IPS-18a (cell line): ENCODE measurements at regions not wholly inside any gene's neighbourhood (a gene's known extent, or its start where the extent isn't known, plus 50 kb on each side); places are given as distances from the start of the nearest gene placed in this dataset.

Experiments
- H3K27ac ChIP-seq: one replicate; pipeline ENCODE4 v1.5.1; 2013; ENCODE audit warnings: low read length
- H3K27me3 ChIP-seq: one replicate; pipeline ENCODE4 v1.6.1; 2013; ENCODE audit warnings: mild to moderate bottlenecking, low read length; ENCODE audit not compliant: control insufficient read depth, insufficient read depth
- H3K36me3 ChIP-seq: one replicate; pipeline ENCODE4 v1.6.1; 2013; ENCODE audit warnings: low read depth, low read length; ENCODE audit not compliant: control insufficient read depth
- H3K4me1 ChIP-seq: one replicate; pipeline ENCODE4 v1.6.1; 2013; ENCODE audit warnings: low read depth, low read length; ENCODE audit not compliant: control insufficient read depth
- H3K4me3 ChIP-seq: one replicate; pipeline ENCODE4 v1.5.1; 2013; ENCODE audit warnings: low read length
- H3K9ac ChIP-seq: one replicate; pipeline ENCODE4 v1.6.1; 2013; ENCODE audit warnings: mild to moderate bottlenecking, low read length, moderate library complexity
- H3K9me3 ChIP-seq: one replicate; pipeline ENCODE4 v1.6.1; 2013; ENCODE audit warnings: low read depth, low read length; ENCODE audit not compliant: control insufficient read depth

GRCh38 chr4:41853973-41854372 is 81.3 kb upstream of the TMEM33 start:
- Histone ChIP-seq H3K9ac (no peak overlapping the region), H3K4me1 (no peaks in the 10 kb centered on the region), H3K36me3 (no peaks in the 10 kb centered on the region), H3K4me3 (no peak overlapping the region), H3K9me3 (no peaks in the 10 kb centered on the region), H3K27ac (no peak overlapping the region), H3K27me3 (peaks cover 13% of the 10 kb centered on the region)

- H3K9ac ChIP-seq, result no peak overlapping the region
- no peak overlapping the region for H3K27ac ChIP-seq
- no peaks in the 10 kb centered on the region for H3K4me1 ChIP-seq
- H3K9me3 ChIP-seq, result no peaks in the 10 kb centered on the region
- H3K27me3 ChIP-seq, result peaks cover 4% of the 10 kb centered on the region
- no peaks in the 10 kb centered on the region for H3K36me3 ChIP-seq
- no peak overlapping the region for H3K4me3 ChIP-seq
Observed at GRCh38 chr4:41852229-41852628, 83.0 kb upstream of the TMEM33 start.

GRCh38 chr4:41851621-41852020 is 83.6 kb upstream of the TMEM33 start:
- no peaks in the 10 kb centered on the region for H3K36me3 ChIP-seq
- no peak overlapping the region for H3K27ac ChIP-seq
- no peak overlapping the region for H3K4me3 ChIP-seq
- H3K9ac ChIP-seq, result no peak overlapping the region
- H3K27me3 ChIP-seq, result peaks cover 4% of the 10 kb centered on the region
- H3K9me3 ChIP-seq, result no peaks in the 10 kb centered on the region
- no peaks in the 10 kb centered on the region for H3K4me1 ChIP-seq

GRCh38 chr4:41844327-41844726 is 90.9 kb upstream of the TMEM33 start:
- Histone ChIP-seq H3K27me3 (no peaks in the 10 kb centered on the region), H3K9me3 (no peaks in the 10 kb centered on the region), H3K36me3 (no peaks in the 10 kb centered on the region), H3K4me1 (no peaks in the 10 kb centered on the region), H3K4me3 (no peak overlapping the region), H3K9ac (no peak overlapping the region), H3K27ac (no peak overlapping the region)

- Histone ChIP-seq H3K9me3 (no peaks in the 10 kb centered on the region), H3K9ac (no peak overlapping the region), H3K27ac (no peak overlapping the region), H3K4me1 (no peaks in the 10 kb centered on the region), H3K36me3 (no peaks in the 10 kb centered on the region), H3K27me3 (no peaks in the 10 kb centered on the region), H3K4me3 (no peak overlapping the region)
Observed at GRCh38 chr4:41839916-41840854, 91.7 kb upstream of the PHOX2B start.

- no peaks in the 10 kb centered on the region for H3K27me3 ChIP-seq
- H3K27ac ChIP-seq, result no peak overlapping the region
- H3K4me1 ChIP-seq, result no peaks in the 10 kb centered on the region
Observed at GRCh38 chr4:41838590-41838989, 90.1 kb upstream of the PHOX2B start.

GRCh38 chr4:41835321-41835995 is 86.9 kb upstream of the PHOX2B start:
- Histone ChIP-seq H3K9ac (no peak overlapping the region), H3K36me3 (no peaks in the 10 kb centered on the region), H3K27me3 (no peaks in the 10 kb centered on the region), H3K9me3 (no peaks in the 10 kb centered on the region), H3K4me1 (no peaks in the 10 kb centered on the region), H3K4me3 (no peak overlapping the region), H3K27ac (no peak overlapping the region)

More at GRCh38 chr4:41838590-41838989, 90.1 kb upstream of the PHOX2B start:
- Histone ChIP-seq H3K36me3 (no peaks in the 10 kb centered on the region), H3K4me3 (no peak overlapping the region), H3K9me3 (no peaks in the 10 kb centered on the region), H3K9ac (no peak overlapping the region)

- Histone ChIP-seq H3K9me3 (no peaks in the 10 kb centered on the region), H3K4me3 (no peak overlapping the region), H3K9ac (no peak overlapping the region), H3K27ac (no peak overlapping the region), H3K4me1 (no peaks in the 10 kb centered on the region), H3K36me3 (no peaks in the 10 kb centered on the region), H3K27me3 (no peaks in the 10 kb centered on the region)
Observed at GRCh38 chr4:41832961-41833360, 84.4 kb upstream of the PHOX2B start.

GRCh38 chr4:41822325-41822724 is 73.8 kb upstream of the PHOX2B start:
- no peak overlapping the region for H3K4me3 ChIP-seq
- H3K9me3 ChIP-seq, result no peaks in the 10 kb centered on the region
- no peak overlapping the region for H3K9ac ChIP-seq
- no peaks in the 10 kb centered on the region for H3K27me3 ChIP-seq
- no peak overlapping the region for H3K27ac ChIP-seq
- no peaks in the 10 kb centered on the region for H3K36me3 ChIP-seq
- no peaks in the 10 kb centered on the region for H3K4me1 ChIP-seq

- no peaks in the 10 kb centered on the region for H3K9me3 ChIP-seq
- no peaks in the 10 kb centered on the region for H3K4me1 ChIP-seq
- H3K9ac ChIP-seq, result no peak overlapping the region
- H3K4me3 ChIP-seq, result no peak overlapping the region
- no peaks in the 10 kb centered on the region for H3K27me3 ChIP-seq
- H3K27ac ChIP-seq, result no peak overlapping the region
- H3K36me3 ChIP-seq, result no peaks in the 10 kb centered on the region
Observed at GRCh38 chr4:41820473-41820872, 71.9 kb upstream of the PHOX2B start.

- no peak overlapping the region for H3K9ac ChIP-seq
- H3K27ac ChIP-seq, result no peak overlapping the region
- no peaks in the 10 kb centered on the region for H3K27me3 ChIP-seq
- no peaks in the 10 kb centered on the region for H3K4me1 ChIP-seq
- H3K4me3 ChIP-seq, result no peak overlapping the region
- no peaks in the 10 kb centered on the region for H3K9me3 ChIP-seq
- H3K36me3 ChIP-seq, result no peaks in the 10 kb centered on the region
Observed at GRCh38 chr4:41819621-41820020, 71.1 kb upstream of the PHOX2B start.
